ENCODE measurements at regions not wholly inside any gene's neighbourhood (a gene's known extent, or its start where the extent isn't known, plus 50 kb on each side); places are given as distances from the start of the nearest gene placed in this dataset.

DNA sequence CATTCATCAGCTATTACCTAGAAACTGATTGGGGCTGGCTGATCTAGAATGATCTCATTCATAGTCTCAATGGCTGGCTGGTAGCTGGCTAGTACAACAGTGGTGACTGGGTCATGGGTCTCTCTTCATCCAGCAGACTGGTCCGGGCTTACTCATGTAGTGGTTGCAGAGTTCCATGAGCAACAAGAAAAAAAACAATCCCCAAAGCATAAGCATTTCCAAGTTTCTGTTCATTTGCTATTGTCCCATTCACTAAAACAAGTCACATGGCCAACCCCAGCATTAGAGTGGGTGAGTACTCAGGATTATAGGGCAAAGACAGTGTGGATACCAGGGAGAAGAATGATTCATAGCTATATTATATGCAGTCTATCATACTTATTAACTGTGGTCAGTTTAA lies 85.2 kb upstream of the SEMA3C start:
- TF ChIP-seq, protein P1, sequence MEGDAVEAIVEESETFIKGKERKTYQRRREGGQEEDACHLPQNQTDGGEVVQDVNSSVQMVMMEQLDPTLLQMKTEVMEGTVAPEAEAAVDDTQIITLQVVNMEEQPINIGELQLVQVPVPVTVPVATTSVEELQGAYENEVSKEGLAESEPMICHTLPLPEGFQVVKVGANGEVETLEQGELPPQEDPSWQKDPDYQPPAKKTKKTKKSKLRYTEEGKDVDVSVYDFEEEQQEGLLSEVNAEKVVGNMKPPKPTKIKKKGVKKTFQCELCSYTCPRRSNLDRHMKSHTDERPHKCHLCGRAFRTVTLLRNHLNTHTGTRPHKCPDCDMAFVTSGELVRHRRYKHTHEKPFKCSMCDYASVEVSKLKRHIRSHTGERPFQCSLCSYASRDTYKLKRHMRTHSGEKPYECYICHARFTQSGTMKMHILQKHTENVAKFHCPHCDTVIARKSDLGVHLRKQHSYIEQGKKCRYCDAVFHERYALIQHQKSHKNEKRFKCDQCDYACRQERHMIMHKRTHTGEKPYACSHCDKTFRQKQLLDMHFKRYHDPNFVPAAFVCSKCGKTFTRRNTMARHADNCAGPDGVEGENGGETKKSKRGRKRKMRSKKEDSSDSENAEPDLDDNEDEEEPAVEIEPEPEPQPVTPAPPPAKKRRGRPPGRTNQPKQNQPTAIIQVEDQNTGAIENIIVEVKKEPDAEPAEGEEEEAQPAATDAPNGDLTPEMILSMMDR (optimal IDR thresholded peaks at IDR 0.05 in 1 of 3, IDR thresholded peaks at IDR 0.05 in 1 of 3, conservative IDR thresholded peaks at IDR 0.05 in 1 of 3; ENCODE audit: extremely low read depth in 1 of 3, insufficient read depth in 2 of 3, low read length in 3 of 3): no peak
- no peak for TF ChIP-seq EZH2 (IDR thresholded peaks at IDR 0.05; ENCODE audit: low read length)
